Fibroblast of the aortic adventitia (primary cell): ENCODE measurements at regions not wholly inside any gene's neighbourhood (a gene's known extent, or its start where the extent isn't known, plus 50 kb on each side); places are given as distances from the start of the nearest gene placed in this dataset.

Experiments used
- DNase-seq: peaks from one replicate; pipeline ENCODE4 v3.0.0-alpha.2; 2010; ENCODE audit warnings: low read depth
- H3K4me3 ChIP-seq: 2 replicates; pipeline ENCODE4 v1.5.1; 2011; ENCODE audit warnings: low read depth, mild to moderate bottlenecking, control low read depth, low read length, moderate library complexity
- CTCF ChIP-seq: IDR thresholded peaks from 2 replicates; pipeline ENCODE4 v1.5.1; 2011; ENCODE audit warnings: mild to moderate bottlenecking, low read length, control low read depth, inconsistent platforms; ENCODE audit not compliant: insufficient read depth

GRCh38 chr9:90017679-90018078, 412.9 kb downstream of the GADD45G start:
- no peak for TF ChIP-seq CTCF
- no peak overlapping the region for H3K4me3 ChIP-seq
- no peak for DNase-seq

GRCh38 chr9:90018688-90019087, 413.9 kb downstream of the GADD45G start:
- no peak for TF ChIP-seq CTCF
- DNase-seq = no peak
- no peak overlapping the region for H3K4me3 ChIP-seq

GRCh38 chr9:90019626-90020025, 414.8 kb downstream of the GADD45G start:
- no peak for TF ChIP-seq CTCF
- no peak for DNase-seq
- H3K4me3 ChIP-seq = no peak overlapping the region

- H3K4me3 ChIP-seq = no peak overlapping the region
- no peak for TF ChIP-seq CTCF
Measured at GRCh38 chr9:90020276-90020871, 415.6 kb downstream of the GADD45G start.

GRCh38 chr9:90021216-90021906, 416.5 kb downstream of the GADD45G start:
- no peak for TF ChIP-seq CTCF
- no peak for DNase-seq
- no peak overlapping the region for H3K4me3 ChIP-seq

More at GRCh38 chr9:90020276-90020871, 415.6 kb downstream of the GADD45G start:
- no peak for DNase-seq

- no peak overlapping the region for H3K4me3 ChIP-seq
- no peak for TF ChIP-seq CTCF
- DNase-seq = no peak
Measured at GRCh38 chr9:90022474-90022873, 417.7 kb downstream of the GADD45G start.

GRCh38 chr9:90023861-90024260, 419.0 kb downstream of the GADD45G start:
- DNase-seq = no peak
- no peak overlapping the region for H3K4me3 ChIP-seq
- TF ChIP-seq CTCF = no peak
